GM10248 (cell line): ENCODE measurements at regions not wholly inside any gene's neighbourhood (a gene's known extent, or its start where the extent isn't known, plus 50 kb on each side); places are given as distances from the start of the nearest gene placed in this dataset.

ENCODE experiments used
- CTCF ChIA-PET: fragments of 300-600 bp; sonication (Branson Sonifier 250); formaldehyde crosslinking; extraction: SDS; loops from one replicate; lab custom pipeline; 2021; ENCODE audit warnings: antibody characterized with exemption; lab: Yijun Ruan, JAX
- POLR2A ChIA-PET: fragments of 350-650 bp; sonication (Branson Sonifier 250); formaldehyde crosslinking; extraction: SDS; loops from one replicate; lab custom pipeline; 2020; ENCODE audit warnings: antibody characterized with exemption; lab: Yijun Ruan, JAX
- DNase-seq: peaks from one replicate; pipeline ENCODE4 v3.0.0; 2012; ENCODE audit errors: extremely low spot score
- TF ChIP-seq, protein P1 (sequence below): IDR thresholded peaks from 2 replicates; pipeline ENCODE4 v1.5.1; 2012; ENCODE audit warnings: mild to moderate bottlenecking, low read depth; ENCODE audit errors: extremely low read depth, missing control alignments, control extremely low read depth

DNA sequence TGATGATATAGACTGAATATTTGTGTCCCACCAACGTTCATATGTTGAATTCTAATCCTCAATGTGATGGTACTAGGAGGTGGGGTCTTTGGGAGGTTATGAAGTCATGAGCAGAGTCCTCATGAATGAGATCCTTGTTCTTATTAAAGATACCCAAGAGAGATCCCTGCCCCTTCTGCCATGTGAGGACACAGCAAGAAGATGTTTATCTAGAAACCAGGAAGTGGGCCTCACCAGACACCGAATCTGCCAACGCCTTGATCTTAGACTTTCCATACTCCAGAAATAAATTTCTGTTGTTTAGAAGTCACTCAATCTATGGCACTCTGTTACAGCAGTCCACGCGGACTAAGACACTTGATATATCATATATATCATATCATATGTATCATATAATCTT lies 67.7 kb upstream of the GCM1 start:
- TF ChIP-seq, protein P1, sequence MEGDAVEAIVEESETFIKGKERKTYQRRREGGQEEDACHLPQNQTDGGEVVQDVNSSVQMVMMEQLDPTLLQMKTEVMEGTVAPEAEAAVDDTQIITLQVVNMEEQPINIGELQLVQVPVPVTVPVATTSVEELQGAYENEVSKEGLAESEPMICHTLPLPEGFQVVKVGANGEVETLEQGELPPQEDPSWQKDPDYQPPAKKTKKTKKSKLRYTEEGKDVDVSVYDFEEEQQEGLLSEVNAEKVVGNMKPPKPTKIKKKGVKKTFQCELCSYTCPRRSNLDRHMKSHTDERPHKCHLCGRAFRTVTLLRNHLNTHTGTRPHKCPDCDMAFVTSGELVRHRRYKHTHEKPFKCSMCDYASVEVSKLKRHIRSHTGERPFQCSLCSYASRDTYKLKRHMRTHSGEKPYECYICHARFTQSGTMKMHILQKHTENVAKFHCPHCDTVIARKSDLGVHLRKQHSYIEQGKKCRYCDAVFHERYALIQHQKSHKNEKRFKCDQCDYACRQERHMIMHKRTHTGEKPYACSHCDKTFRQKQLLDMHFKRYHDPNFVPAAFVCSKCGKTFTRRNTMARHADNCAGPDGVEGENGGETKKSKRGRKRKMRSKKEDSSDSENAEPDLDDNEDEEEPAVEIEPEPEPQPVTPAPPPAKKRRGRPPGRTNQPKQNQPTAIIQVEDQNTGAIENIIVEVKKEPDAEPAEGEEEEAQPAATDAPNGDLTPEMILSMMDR, result no peak
- ChIA-PET POLR2A (no interaction called here), CTCF (no interaction called here)
- no peak for DNase-seq

DNA sequence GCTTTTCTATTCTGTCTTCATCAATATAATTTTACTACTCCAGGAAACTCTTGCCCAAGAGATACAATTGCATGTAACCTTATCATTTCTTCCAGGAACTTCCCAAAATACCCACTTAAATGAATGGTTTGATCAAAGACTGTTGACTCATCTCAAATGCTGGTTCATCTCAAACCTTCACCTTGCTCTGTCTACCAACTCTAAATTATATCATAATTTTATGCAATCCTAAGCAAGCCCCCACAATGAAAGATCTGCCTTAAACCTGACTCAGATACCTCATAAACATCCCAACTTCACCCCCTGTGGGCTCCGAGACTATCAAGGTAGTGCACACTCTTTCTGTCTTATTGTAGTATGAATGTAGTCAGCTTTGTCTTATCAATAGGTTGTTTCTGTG lies 65.5 kb upstream of the GCM1 start:
- ChIA-PET CTCF (interaction anchor here (1.1 to 1.6 kb wide), 2 partner anchors 14 to 149 kb away, joined by 3 read pairs; no protein-coding TSS in a partner anchor), POLR2A (no interaction called here)
- TF ChIP-seq, protein P1, result no peak
- DNase-seq, result no peak

DNA sequence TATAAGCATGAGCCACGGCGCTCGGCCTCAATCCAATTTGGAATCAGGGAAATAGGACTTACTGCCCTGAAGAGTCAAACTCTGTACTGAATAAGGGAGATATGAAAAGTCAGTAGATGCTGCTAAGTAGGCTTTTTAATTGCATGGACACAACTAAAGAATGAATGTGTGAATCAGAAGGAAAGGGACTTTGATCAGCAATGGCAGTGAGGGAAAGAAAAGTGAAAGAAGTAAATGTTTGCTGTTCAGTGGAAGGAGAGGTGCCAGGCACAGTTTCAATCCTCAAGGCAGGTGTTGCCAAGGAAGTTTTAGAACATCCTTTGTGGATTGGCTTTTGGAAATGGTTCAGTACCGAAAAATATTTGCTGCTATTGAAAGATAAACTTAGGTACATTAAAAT lies 62.2 kb upstream of the GCM1 start:
- ChIA-PET POLR2A (no interaction called here), CTCF (no interaction called here)
- TF ChIP-seq, protein P1, result no peak
- DNase-seq, result no peak

DNA sequence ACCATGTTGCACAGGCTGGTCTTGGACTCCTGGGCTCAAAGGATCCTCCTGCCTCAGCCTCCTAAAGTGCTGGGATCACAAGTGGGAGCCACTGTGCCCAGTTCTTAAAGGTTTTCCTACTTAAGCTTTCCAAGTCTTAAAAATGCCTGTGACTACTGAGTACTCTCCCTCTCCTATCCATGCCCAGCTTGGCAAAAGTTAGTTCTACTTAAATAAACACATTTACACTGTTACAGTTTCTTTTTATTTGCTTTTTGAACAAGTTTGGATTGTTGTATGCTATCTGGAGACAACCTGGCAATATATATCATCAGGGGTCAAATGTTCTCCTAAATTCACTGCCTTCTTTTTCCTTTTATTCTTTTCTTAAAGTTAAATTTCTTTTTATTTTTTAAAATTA lies 61.0 kb upstream of the GCM1 start:
- CTCF ChIA-PET, result interaction anchor here (1.3 kb wide), 1 partner anchor 16 kb away, joined by 3 read pairs; no protein-coding TSS in a partner anchor

DNA sequence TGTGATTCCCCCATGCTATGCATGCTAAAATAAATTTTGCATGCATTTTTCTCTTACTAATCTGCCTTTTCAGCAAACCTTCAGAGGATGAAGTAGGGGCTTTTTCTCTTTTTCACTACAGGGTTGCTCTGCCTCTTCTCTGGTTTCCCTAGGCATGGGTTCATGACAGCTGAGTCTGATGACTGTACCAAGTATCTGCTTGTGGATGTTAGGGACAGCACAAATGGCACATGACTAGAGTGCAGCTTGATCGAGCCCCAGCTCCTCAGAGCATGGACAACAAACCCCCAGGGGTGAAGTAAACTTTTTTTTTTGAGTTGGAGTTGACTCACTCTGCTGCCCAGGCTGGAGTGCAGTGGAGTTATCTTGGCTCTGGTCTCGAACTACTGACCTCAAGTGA lies 57.1 kb upstream of the GCM1 start:
- TF ChIP-seq, protein P1, result no peak
- DNase-seq, result no peak
- CTCF ChIA-PET, result interaction anchor here (1.1 kb wide), 1 partner anchor 33 kb away, joined by 3 read pairs; no protein-coding TSS in a partner anchor
- POLR2A ChIA-PET, result no interaction called here

More for the DNA sequence above, 61.0 kb upstream of the GCM1 start:
- TF ChIP-seq, protein P1, result no peak
- POLR2A ChIA-PET, result no interaction called here
- DNase-seq, result no peak

DNA sequence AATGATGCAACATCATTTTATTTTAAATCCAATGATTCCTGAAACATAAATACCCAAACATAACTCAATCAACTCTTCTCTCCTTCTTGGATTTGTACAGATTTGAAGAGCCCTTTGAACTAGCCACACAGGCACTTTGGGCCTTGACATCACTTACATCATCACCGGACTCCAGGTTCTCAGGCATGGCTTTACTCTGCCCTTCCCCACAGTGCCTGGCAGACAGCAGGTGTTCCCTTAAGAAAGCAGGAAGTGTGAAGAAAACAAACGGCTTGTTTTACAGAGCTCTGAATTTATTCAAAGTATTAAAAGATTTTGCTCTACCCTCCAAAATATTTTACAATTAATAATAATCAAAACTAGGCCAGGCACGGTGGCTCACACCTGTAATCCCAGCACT lies 54.8 kb upstream of the GCM1 start:
- ChIA-PET CTCF (interaction anchor here (0.9 to 1.8 kb wide), 2 partner anchors 31 to 93 kb away, joined by 3 read pairs; no protein-coding TSS in a partner anchor), POLR2A (interaction anchor here (0.6 kb wide), 1 partner anchor 57 kb away, joined by 3 read pairs; no protein-coding TSS in a partner anchor)
- no peak for DNase-seq
- TF ChIP-seq, protein P1, result no peak
